HG03520 (cell line): ENCODE measurements at regions not wholly inside any gene's neighbourhood (a gene's known extent, or its start where the extent isn't known, plus 50 kb on each side); places are given as distances from the start of the nearest gene placed in this dataset.
A peak's percentile ranks its signal among the peaks of the same experiment; 100 is the strongest.

Experiments
- ATAC-seq: cut with Tn5 transposase; IDR thresholded peaks from one replicate; pipeline ENCODE4 v1.9.1; 2021; ENCODE audit warnings: mild to moderate bottlenecking, moderate library complexity; ENCODE audit not compliant: unreplicated experiment

GRCh38 chr9:1653282-1653681 is 361.9 kb upstream of the SMARCA2 start:
- no peak for ATAC-seq

GRCh38 chr9:1658661-1659362 is 356.3 kb upstream of the SMARCA2 start:
- ATAC-seq = no peak

GRCh38 chr9:1659363-1659690 is 355.8 kb upstream of the SMARCA2 start:
- ATAC-seq = no peak

- no peak for ATAC-seq
Measured at GRCh38 chr9:1668441-1668840, 346.7 kb upstream of the SMARCA2 start.

GRCh38 chr9:1673300-1673699 is 341.8 kb upstream of the SMARCA2 start:
- ATAC-seq = no peak

GRCh38 chr9:1676771-1677170 is 338.4 kb upstream of the SMARCA2 start:
- ATAC-seq = no peak

- ATAC-seq = no peak
Measured at GRCh38 chr9:1683951-1684350, 331.2 kb upstream of the SMARCA2 start.

GRCh38 chr9:1698991-1699390 is 316.2 kb upstream of the SMARCA2 start:
- no peak for ATAC-seq

- no peak for ATAC-seq
Measured at GRCh38 chr9:1701113-1701512, 314.0 kb upstream of the SMARCA2 start.

GRCh38 chr9:1702701-1703100 is 312.4 kb upstream of the SMARCA2 start:
- no peak for ATAC-seq

- ATAC-seq = no peak
Measured at GRCh38 chr9:1707291-1707690, 307.9 kb upstream of the SMARCA2 start.

- ATAC-seq = no peak
Measured at GRCh38 chr9:1708219-1708618, 306.9 kb upstream of the SMARCA2 start.

GRCh38 chr9:1709347-1709746 is 305.8 kb upstream of the SMARCA2 start:
- no peak for ATAC-seq

- ATAC-seq = no peak
Measured at GRCh38 chr9:1712861-1713450, 302.2 kb upstream of the SMARCA2 start.

GRCh38 chr9:1713841-1714240 is 301.3 kb upstream of the SMARCA2 start:
- ATAC-seq = no peak

GRCh38 chr9:1717882-1718281 is 297.3 kb upstream of the SMARCA2 start:
- no peak for ATAC-seq

GRCh38 chr9:1718836-1719235 is 296.3 kb upstream of the SMARCA2 start:
- no peak for ATAC-seq

- ATAC-seq = no peak
Measured at GRCh38 chr9:1721196-1721595, 294.0 kb upstream of the SMARCA2 start.

GRCh38 chr9:1722404-1722803 is 292.7 kb upstream of the SMARCA2 start:
- peak; percentile 64 for ATAC-seq

- ATAC-seq = no peak
Measured at GRCh38 chr9:1723522-1724015, 291.6 kb upstream of the SMARCA2 start.

GRCh38 chr9:1726993-1727759 is 288.0 kb upstream of the SMARCA2 start:
- ATAC-seq = no peak

- ATAC-seq = no peak
Measured at GRCh38 chr9:1729631-1730030, 285.5 kb upstream of the SMARCA2 start.
